ENCODE measurements at regions not wholly inside any gene's neighbourhood (a gene's known extent, or its start where the extent isn't known, plus 50 kb on each side); places are given as distances from the start of the nearest gene placed in this dataset.

GRCh38 chr5:144794922-144795321, 624.2 kb downstream of the KCTD16 start (continued):
- TF ChIP-seq NR2C2 (CRISPR knock-in tag; IDR thresholded peaks at IDR 0.05) = no peak
- no peak for TF ChIP-seq NR2C2 (tag; IDR thresholded peaks at IDR 0.05)
- no peak for TF ChIP-seq MLLT1 (IDR thresholded peaks at IDR 0.05)
- no peak for TF ChIP-seq OTX1 (CRISPR knock-in tag; IDR thresholded peaks at IDR 0.05)
- TF ChIP-seq RAD51 (IDR thresholded peaks at IDR 0.05; ENCODE audit: borderline replicate concordance, low read depth) = no peak
- TF ChIP-seq KHSRP (IDR thresholded peaks at IDR 0.05) = no peak
- no peak for TF ChIP-seq CREBBP (IDR thresholded peaks at IDR 0.05; ENCODE audit: low read depth, low read length)
- no peak for TF ChIP-seq MYBL2 (IDR thresholded peaks at IDR 0.05; ENCODE audit: low read depth)
- TF ChIP-seq MYBL2 (CRISPR knock-in tag; IDR thresholded peaks at IDR 0.05; ENCODE audit: borderline replicate concordance) = no peak
- TF ChIP-seq, protein P1, sequence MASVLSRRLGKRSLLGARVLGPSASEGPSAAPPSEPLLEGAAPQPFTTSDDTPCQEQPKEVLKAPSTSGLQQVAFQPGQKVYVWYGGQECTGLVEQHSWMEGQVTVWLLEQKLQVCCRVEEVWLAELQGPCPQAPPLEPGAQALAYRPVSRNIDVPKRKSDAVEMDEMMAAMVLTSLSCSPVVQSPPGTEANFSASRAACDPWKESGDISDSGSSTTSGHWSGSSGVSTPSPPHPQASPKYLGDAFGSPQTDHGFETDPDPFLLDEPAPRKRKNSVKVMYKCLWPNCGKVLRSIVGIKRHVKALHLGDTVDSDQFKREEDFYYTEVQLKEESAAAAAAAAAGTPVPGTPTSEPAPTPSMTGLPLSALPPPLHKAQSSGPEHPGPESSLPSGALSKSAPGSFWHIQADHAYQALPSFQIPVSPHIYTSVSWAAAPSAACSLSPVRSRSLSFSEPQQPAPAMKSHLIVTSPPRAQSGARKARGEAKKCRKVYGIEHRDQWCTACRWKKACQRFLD (CRISPR knock-in tag; IDR thresholded peaks at IDR 0.05) = no peak
- TF ChIP-seq ZNF707 (CRISPR knock-in tag; conservative IDR thresholded peaks at IDR 0.05) = no peak
- no peak for TF ChIP-seq TEAD4 (IDR thresholded peaks at IDR 0.05; ENCODE audit: low read length)
- no peak for TF ChIP-seq TEAD4 (CRISPR knock-in tag; IDR thresholded peaks at IDR 0.05; ENCODE audit: borderline replicate concordance)

Measured in K562 (cell line).